Testis (tissue), 2 donors: ENCODE measurements at regions not wholly inside any gene's neighbourhood (a gene's known extent, or its start where the extent isn't known, plus 50 kb on each side); places are given as distances from the start of the nearest gene placed in this dataset.

Experiments used
- POLR2A ChIP-seq: fragments of 450-650 bp; IDR thresholded peaks from one replicate; pipeline ENCODE4 v1.6.1; 2017; ENCODE audit warnings: antibody characterized with exemption, mild to moderate bottlenecking, moderate library complexity
- TF ChIP-seq, protein P1 (sequence below), 3 experiments: fragments of 450-650 bp in 2 of 3; fragments of 200-600 bp in 1 of 3; sonication (generic) in 1 of 3; IDR thresholded peaks; one replicate each; pipeline ENCODE4 v1.5.1; 2016 to 2019; ENCODE audit warnings: antibody characterized with exemption in 3 of 3, mild to moderate bottlenecking in 2 of 3, moderate library complexity in 1 of 3

DNA sequence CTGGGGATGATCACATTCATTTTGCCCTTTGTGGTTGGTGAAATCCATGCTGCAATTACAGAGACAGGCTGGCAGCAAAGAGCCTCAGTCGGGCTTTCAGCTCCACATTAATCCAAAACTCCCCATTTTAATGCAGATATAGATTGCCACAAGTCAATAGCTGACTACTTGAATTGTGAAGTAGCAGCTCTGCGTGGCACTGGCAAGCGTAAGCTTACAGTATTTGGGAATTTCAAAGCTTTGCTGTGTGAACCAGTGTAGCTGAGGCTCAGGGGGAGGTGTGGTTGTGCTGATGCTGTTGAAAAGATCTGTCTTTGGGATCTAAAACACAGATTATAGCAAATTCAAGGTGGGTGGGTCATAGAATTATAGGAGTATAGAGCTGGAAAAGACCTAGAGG is 290.3 kb upstream of the ONECUT1 start:
- TF ChIP-seq, protein P1, sequence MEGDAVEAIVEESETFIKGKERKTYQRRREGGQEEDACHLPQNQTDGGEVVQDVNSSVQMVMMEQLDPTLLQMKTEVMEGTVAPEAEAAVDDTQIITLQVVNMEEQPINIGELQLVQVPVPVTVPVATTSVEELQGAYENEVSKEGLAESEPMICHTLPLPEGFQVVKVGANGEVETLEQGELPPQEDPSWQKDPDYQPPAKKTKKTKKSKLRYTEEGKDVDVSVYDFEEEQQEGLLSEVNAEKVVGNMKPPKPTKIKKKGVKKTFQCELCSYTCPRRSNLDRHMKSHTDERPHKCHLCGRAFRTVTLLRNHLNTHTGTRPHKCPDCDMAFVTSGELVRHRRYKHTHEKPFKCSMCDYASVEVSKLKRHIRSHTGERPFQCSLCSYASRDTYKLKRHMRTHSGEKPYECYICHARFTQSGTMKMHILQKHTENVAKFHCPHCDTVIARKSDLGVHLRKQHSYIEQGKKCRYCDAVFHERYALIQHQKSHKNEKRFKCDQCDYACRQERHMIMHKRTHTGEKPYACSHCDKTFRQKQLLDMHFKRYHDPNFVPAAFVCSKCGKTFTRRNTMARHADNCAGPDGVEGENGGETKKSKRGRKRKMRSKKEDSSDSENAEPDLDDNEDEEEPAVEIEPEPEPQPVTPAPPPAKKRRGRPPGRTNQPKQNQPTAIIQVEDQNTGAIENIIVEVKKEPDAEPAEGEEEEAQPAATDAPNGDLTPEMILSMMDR (IDR thresholded peaks at IDR 0.05): no peak
- TF ChIP-seq POLR2A: no peak
